ENCODE measurements at regions not wholly inside any gene's neighbourhood (a gene's known extent, or its start where the extent isn't known, plus 50 kb on each side); places are given as distances from the start of the nearest gene placed in this dataset.

GRCh38 chr9:3008091-3008490 is 164.2 kb upstream of the PUM3 start:
- no peak overlapping the region for H3K4me3 ChIP-seq (ENCODE audit: control insufficient read depth, low read depth, low read length)
- DNase-seq (ENCODE audit: low read depth): no peak
- TF ChIP-seq, protein P1, sequence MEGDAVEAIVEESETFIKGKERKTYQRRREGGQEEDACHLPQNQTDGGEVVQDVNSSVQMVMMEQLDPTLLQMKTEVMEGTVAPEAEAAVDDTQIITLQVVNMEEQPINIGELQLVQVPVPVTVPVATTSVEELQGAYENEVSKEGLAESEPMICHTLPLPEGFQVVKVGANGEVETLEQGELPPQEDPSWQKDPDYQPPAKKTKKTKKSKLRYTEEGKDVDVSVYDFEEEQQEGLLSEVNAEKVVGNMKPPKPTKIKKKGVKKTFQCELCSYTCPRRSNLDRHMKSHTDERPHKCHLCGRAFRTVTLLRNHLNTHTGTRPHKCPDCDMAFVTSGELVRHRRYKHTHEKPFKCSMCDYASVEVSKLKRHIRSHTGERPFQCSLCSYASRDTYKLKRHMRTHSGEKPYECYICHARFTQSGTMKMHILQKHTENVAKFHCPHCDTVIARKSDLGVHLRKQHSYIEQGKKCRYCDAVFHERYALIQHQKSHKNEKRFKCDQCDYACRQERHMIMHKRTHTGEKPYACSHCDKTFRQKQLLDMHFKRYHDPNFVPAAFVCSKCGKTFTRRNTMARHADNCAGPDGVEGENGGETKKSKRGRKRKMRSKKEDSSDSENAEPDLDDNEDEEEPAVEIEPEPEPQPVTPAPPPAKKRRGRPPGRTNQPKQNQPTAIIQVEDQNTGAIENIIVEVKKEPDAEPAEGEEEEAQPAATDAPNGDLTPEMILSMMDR (IDR thresholded peaks at IDR 0.05; ENCODE audit: control insufficient read depth, insufficient read depth, low read depth, low read length, missing control alignments): no peak

DNA sequence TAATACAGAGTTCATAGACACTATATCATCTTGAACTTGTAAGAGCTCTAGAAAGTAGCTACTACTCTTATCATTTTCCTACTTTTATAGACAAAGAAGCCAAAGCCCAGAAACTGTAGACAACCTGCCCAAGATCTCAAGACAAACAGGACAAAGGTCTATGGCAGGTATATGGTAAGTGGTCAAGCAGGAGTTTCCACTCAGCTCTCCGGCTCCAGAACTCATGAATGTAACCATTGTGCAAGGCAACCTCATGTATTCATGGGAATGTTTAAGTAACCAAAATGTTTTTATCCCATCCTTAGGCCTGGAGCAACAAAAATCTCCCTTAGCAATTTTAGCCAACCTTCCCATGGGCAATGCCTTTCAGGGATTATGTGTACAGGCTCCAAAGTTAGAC is 163.4 kb upstream of the PUM3 start:
- no peak for DNase-seq (ENCODE audit: low read depth)
- H3K4me3 ChIP-seq (ENCODE audit: control insufficient read depth, low read depth, low read length): no peak overlapping the region
- TF ChIP-seq, protein P1 (IDR thresholded peaks at IDR 0.05; ENCODE audit: control insufficient read depth, insufficient read depth, low read depth, low read length, missing control alignments): no peak

- DNase-seq (ENCODE audit: low read depth): no peak
These were observed 163.0 kb upstream of the PUM3 start for GRCh38 chr9:3006851-3007250.

DNA sequence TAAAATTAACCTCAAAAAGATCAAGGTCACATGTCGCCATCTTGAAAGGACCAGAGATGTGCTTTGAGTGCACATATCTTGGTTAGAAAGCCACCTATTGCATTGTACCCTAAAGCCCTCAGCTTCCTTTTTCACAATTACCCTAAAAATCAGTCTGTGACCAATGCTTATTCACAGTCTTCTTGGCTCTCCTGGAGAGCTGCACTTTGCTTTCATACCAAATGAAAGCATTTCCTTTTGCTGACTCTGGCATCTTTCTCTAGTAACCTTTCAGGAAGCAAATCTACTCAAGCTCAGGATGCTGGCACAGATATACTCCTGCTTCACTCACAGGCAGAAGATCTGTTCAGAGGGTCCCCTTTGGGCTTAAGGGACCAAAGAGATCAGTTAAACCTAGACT is 160.7 kb upstream of the PUM3 start:
- no peak overlapping the region for H3K4me3 ChIP-seq (ENCODE audit: control insufficient read depth, low read depth, low read length)
- DNase-seq (ENCODE audit: low read depth): no peak
- TF ChIP-seq, protein P1 (IDR thresholded peaks at IDR 0.05; ENCODE audit: control insufficient read depth, insufficient read depth, low read depth, low read length, missing control alignments): no peak

More at GRCh38 chr9:3006851-3007250, 163.0 kb upstream of the PUM3 start:
- H3K4me3 ChIP-seq (ENCODE audit: control insufficient read depth, low read depth, low read length): no peak overlapping the region
- TF ChIP-seq, protein P1 (IDR thresholded peaks at IDR 0.05; ENCODE audit: control insufficient read depth, insufficient read depth, low read depth, low read length, missing control alignments): no peak

DNA sequence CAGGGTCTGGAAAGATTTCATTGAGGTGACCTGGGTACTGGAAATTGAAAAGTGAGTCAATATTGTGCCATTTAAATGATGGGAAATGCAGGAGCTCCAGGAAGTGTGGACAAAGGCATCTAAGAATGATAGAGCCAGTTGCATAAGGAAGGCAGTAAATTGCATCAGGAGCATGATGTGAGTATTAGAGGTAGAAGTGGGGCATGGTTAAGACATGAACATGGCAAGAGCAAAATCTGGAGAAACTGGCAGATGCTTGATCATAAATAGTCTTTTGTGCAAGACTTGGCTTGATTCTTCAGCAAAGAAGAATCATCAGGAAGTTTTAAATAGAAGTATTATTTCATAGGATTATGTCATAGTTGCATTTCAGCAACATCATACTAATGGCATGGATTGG is 157.4 kb upstream of the PUM3 start:
- no peak overlapping the region for H3K4me3 ChIP-seq (ENCODE audit: control insufficient read depth, low read depth, low read length)
- TF ChIP-seq, protein P1 (IDR thresholded peaks at IDR 0.05; ENCODE audit: control insufficient read depth, insufficient read depth, low read depth, low read length, missing control alignments): no peak
- no peak for DNase-seq (ENCODE audit: low read depth)

DNA sequence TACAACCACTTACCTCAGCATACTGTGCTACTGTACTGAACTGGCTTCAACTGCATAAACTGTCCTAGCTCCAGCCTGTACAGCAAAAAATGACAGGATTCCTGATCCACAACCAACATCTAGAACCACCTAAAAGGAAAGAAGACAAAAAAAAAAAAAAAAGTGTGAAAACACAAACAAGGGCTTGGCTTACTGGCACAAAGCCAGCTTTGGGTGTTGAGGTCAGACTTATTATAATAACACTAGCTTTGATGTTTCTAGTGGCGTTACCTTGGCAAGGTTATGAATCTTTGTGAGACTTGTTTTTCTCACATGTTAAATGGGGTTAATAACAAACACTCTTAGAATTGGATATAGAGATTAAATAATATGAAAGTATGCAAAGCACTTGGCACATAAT is 148.5 kb upstream of the PUM3 start:
- no peak for DNase-seq (ENCODE audit: low read depth)
- TF ChIP-seq, protein P1 (IDR thresholded peaks at IDR 0.05; ENCODE audit: control insufficient read depth, insufficient read depth, low read depth, low read length, missing control alignments): no peak

DNA sequence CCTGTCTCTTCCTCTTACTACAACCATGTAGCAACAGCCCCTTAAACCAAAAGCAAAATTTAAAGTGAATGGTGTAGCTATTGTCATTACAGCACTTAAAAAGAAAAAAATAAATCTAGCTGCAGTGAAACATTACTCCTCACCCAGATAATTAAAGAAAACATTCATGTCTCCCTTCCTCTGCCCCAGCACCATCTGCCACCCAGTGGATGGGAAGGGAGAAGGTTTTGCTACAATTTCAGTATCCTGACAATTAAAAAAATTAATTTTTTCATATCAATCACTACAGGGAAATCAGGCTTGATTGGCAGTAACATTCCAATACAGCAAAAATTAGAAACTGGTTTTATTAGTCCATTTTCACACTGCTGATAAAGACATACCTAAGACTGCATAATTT is 147.4 kb upstream of the PUM3 start:
- no peak for DNase-seq (ENCODE audit: low read depth)
- no peak overlapping the region for H3K4me3 ChIP-seq (ENCODE audit: control insufficient read depth, low read depth, low read length)
- TF ChIP-seq, protein P1 (IDR thresholded peaks at IDR 0.05; ENCODE audit: control insufficient read depth, insufficient read depth, low read depth, low read length, missing control alignments): peak; percentile 62

More for the DNA sequence above, 148.5 kb upstream of the PUM3 start:
- H3K4me3 ChIP-seq (ENCODE audit: control insufficient read depth, low read depth, low read length): no peak overlapping the region
